ENCODE measurements at regions not wholly inside any gene's neighbourhood (a gene's known extent, or its start where the extent isn't known, plus 50 kb on each side); places are given as distances from the start of the nearest gene placed in this dataset.
"Not testable (repeated sequence)": the region's sequence is repeated elsewhere in the genome, so short reads cannot be mapped to it uniquely, and the experiment has no call there.

GRCh38 chrX:63581906-63582305 lies 203.1 kb downstream of the ARHGEF9 start:
- DNase-seq: no peak

GRCh38 chrX:63581398-63581797 lies 203.6 kb downstream of the ARHGEF9 start:
- DNase-seq: no peak

GRCh38 chrX:63576533-63576932 lies 208.5 kb downstream of the ARHGEF9 start:
- no peak for DNase-seq

GRCh38 chrX:63575700-63576099 lies 209.3 kb downstream of the ARHGEF9 start:
- DNase-seq: not testable (repeated sequence)

GRCh38 chrX:63566856-63567255 lies 215.7 kb upstream of the SPIN4 start:
- DNase-seq: no peak

GRCh38 chrX:63561425-63561824 lies 210.3 kb upstream of the SPIN4 start:
- no peak for DNase-seq

GRCh38 chrX:63560601-63561218 lies 209.6 kb upstream of the SPIN4 start:
- peak; percentile 51 to 62 for DNase-seq

GRCh38 chrX:63551856-63552255 lies 200.7 kb upstream of the SPIN4 start:
- DNase-seq: no peak

- DNase-seq: no peak
Observed at GRCh38 chrX:63530654-63531053, 179.5 kb upstream of the SPIN4 start.

- no peak for DNase-seq
Observed at GRCh38 chrX:63529961-63530360, 178.8 kb upstream of the SPIN4 start.

- DNase-seq: no peak
Observed at GRCh38 chrX:63526863-63527262, 175.7 kb upstream of the SPIN4 start.

GRCh38 chrX:63525491-63525890 lies 174.4 kb upstream of the SPIN4 start:
- no peak for DNase-seq

- not testable (repeated sequence) for DNase-seq
Observed at GRCh38 chrX:63519368-63519767, 168.2 kb upstream of the SPIN4 start.

- no peak for DNase-seq
Observed at GRCh38 chrX:63514569-63515080, 163.5 kb upstream of the SPIN4 start.

- no peak for DNase-seq
Observed at GRCh38 chrX:63513825-63514568, 162.9 kb upstream of the SPIN4 start.

GRCh38 chrX:63511361-63511760 lies 160.2 kb upstream of the SPIN4 start:
- DNase-seq: no peak

GRCh38 chrX:63508668-63509067 lies 157.5 kb upstream of the SPIN4 start:
- no peak for DNase-seq

GRCh38 chrX:63506320-63506719 lies 155.2 kb upstream of the SPIN4 start:
- DNase-seq: no peak

- DNase-seq: no peak
Observed at GRCh38 chrX:63503541-63503940, 152.4 kb upstream of the SPIN4 start.

- DNase-seq: no peak
Observed at GRCh38 chrX:63488546-63489373, 137.6 kb upstream of the SPIN4 start.

- DNase-seq: no peak
Observed at GRCh38 chrX:63475200-63475599, 124.1 kb upstream of the SPIN4 start.

- no peak for DNase-seq
Observed at GRCh38 chrX:63471004-63471403, 119.9 kb upstream of the SPIN4 start.

- DNase-seq: no peak
Observed at GRCh38 chrX:63470506-63470905, 119.4 kb upstream of the SPIN4 start.

- DNase-seq: no peak
Observed at GRCh38 chrX:63466690-63467089, 115.6 kb upstream of the SPIN4 start.
